ENCODE measurements at regions not wholly inside any gene's neighbourhood (a gene's known extent, or its start where the extent isn't known, plus 50 kb on each side); places are given as distances from the start of the nearest gene placed in this dataset.

- no peak for TF ChIP-seq CTCF (IDR thresholded peaks at IDR 0.05; ENCODE audit: low read depth, low read length, missing control alignments)
- no peak for DNase-seq (ENCODE audit: extremely low read depth, low read depth)
- no peak overlapping the region for H3K4me3 ChIP-seq (replicated peaks; ENCODE audit: low read depth, low read length)
Observed at GRCh38 chr5:61270510-61271165, 61.4 kb upstream of the ZSWIM6 start.

- TF ChIP-seq CTCF (IDR thresholded peaks at IDR 0.05; ENCODE audit: low read depth, low read length, missing control alignments) = no peak
- no peak for DNase-seq (ENCODE audit: extremely low read depth, low read depth)
- H3K4me3 ChIP-seq (replicated peaks; ENCODE audit: low read depth, low read length) = no peak overlapping the region
Observed at GRCh38 chr5:61272688-61273087, 59.4 kb upstream of the ZSWIM6 start.

- no peak for DNase-seq (ENCODE audit: extremely low read depth, low read depth)
- no peak overlapping the region for H3K4me3 ChIP-seq (replicated peaks; ENCODE audit: low read depth, low read length)
- no peak for TF ChIP-seq CTCF (IDR thresholded peaks at IDR 0.05; ENCODE audit: low read depth, low read length, missing control alignments)
Observed at GRCh38 chr5:61273279-61273975, 58.6 kb upstream of the ZSWIM6 start.

- no peak for DNase-seq (ENCODE audit: extremely low read depth, low read depth)
- TF ChIP-seq CTCF (IDR thresholded peaks at IDR 0.05; ENCODE audit: low read depth, low read length, missing control alignments) = no peak
- no peak overlapping the region for H3K4me3 ChIP-seq (replicated peaks; ENCODE audit: low read depth, low read length)
Observed at GRCh38 chr5:61274511-61274911, 57.5 kb upstream of the ZSWIM6 start.

GRCh38 chr5:61275841-61276240 is 56.2 kb upstream of the ZSWIM6 start:
- H3K4me3 ChIP-seq (replicated peaks; ENCODE audit: low read depth, low read length) = no peak overlapping the region
- peak; percentile 26 for DNase-seq (ENCODE audit: extremely low read depth, low read depth)
- no peak for TF ChIP-seq CTCF (IDR thresholded peaks at IDR 0.05; ENCODE audit: low read depth, low read length, missing control alignments)

GRCh38 chr5:61277190-61277589 is 54.9 kb upstream of the ZSWIM6 start:
- no peak for DNase-seq (ENCODE audit: extremely low read depth, low read depth)
- no peak overlapping the region for H3K4me3 ChIP-seq (replicated peaks; ENCODE audit: low read depth, low read length)

More at GRCh38 chr5:61277190-61277589, 54.9 kb upstream of the ZSWIM6 start:
- no peak for TF ChIP-seq CTCF (IDR thresholded peaks at IDR 0.05; ENCODE audit: low read depth, low read length, missing control alignments)
